ENCODE measurements at regions not wholly inside any gene's neighbourhood (a gene's known extent, or its start where the extent isn't known, plus 50 kb on each side); places are given as distances from the start of the nearest gene placed in this dataset.
A peak's percentile ranks its signal among the peaks of the same experiment; 100 is the strongest.
"Not testable (repeated sequence)": the region's sequence is repeated elsewhere in the genome, so short reads cannot be mapped to it uniquely, and the experiment has no call there.

- not testable (repeated sequence) for H3K9me3 ChIP-seq (ENCODE audit: control insufficient read depth in 2 of 2, low read length in 2 of 2); H3K27ac Mint-ChIP-seq; H3K27me3 Mint-ChIP-seq; H3K36me3 ChIP-seq (ENCODE audit: control insufficient read depth, insufficient read depth, low read length); ATAC-seq (ENCODE audit: low read depth in 2 of 2); H3K27me3 ChIP-seq (ENCODE audit: control insufficient read depth, insufficient read depth, low read length); H3K36me3 Mint-ChIP-seq; H3K4me3 ChIP-seq (ENCODE audit: low read depth, low read length); H3K4me3 Mint-ChIP-seq; H3K9me3 Mint-ChIP-seq; DNase-seq; H3K4me1 ChIP-seq (ENCODE audit: control insufficient read depth, insufficient read depth, low read length, poor library complexity, severe bottlenecking); H3K4me1 Mint-ChIP-seq; H3K27ac ChIP-seq (ENCODE audit: insufficient read depth, low read length, poor library complexity, severe bottlenecking)
Observed at GRCh38 chr21:10100873-10101272, 420.5 kb upstream of the TPTE start.

GRCh38 chr21:10119342-10119741 lies 402.0 kb upstream of the TPTE start:
- H3K9me3 Mint-ChIP-seq; H3K27me3 Mint-ChIP-seq; ATAC-seq (ENCODE audit: low read depth in 2 of 2); H3K4me1 Mint-ChIP-seq; H3K4me3 ChIP-seq (ENCODE audit: low read depth, low read length); H3K36me3 Mint-ChIP-seq; H3K36me3 ChIP-seq (ENCODE audit: control insufficient read depth, insufficient read depth, low read length); H3K4me3 Mint-ChIP-seq; H3K4me1 ChIP-seq (ENCODE audit: control insufficient read depth, insufficient read depth, low read length, poor library complexity, severe bottlenecking); H3K9me3 ChIP-seq (ENCODE audit: control insufficient read depth in 2 of 2, low read length in 2 of 2); H3K27me3 ChIP-seq (ENCODE audit: control insufficient read depth, insufficient read depth, low read length); H3K27ac ChIP-seq (ENCODE audit: insufficient read depth, low read length, poor library complexity, severe bottlenecking); H3K27ac Mint-ChIP-seq; DNase-seq: not testable (repeated sequence)

- H3K4me1 Mint-ChIP-seq; H3K4me1 ChIP-seq (ENCODE audit: control insufficient read depth, insufficient read depth, low read length, poor library complexity, severe bottlenecking); H3K4me3 ChIP-seq (ENCODE audit: low read depth, low read length); H3K27me3 ChIP-seq (ENCODE audit: control insufficient read depth, insufficient read depth, low read length); H3K36me3 Mint-ChIP-seq; DNase-seq; H3K9me3 Mint-ChIP-seq; H3K27ac Mint-ChIP-seq; H3K27ac ChIP-seq (ENCODE audit: insufficient read depth, low read length, poor library complexity, severe bottlenecking); H3K4me3 Mint-ChIP-seq; H3K9me3 ChIP-seq (ENCODE audit: control insufficient read depth in 2 of 2, low read length in 2 of 2); ATAC-seq (ENCODE audit: low read depth in 2 of 2); H3K36me3 ChIP-seq (ENCODE audit: control insufficient read depth, insufficient read depth, low read length); H3K27me3 Mint-ChIP-seq: not testable (repeated sequence)
Observed at GRCh38 chr21:10119746-10120535, 401.4 kb upstream of the TPTE start.

DNA sequence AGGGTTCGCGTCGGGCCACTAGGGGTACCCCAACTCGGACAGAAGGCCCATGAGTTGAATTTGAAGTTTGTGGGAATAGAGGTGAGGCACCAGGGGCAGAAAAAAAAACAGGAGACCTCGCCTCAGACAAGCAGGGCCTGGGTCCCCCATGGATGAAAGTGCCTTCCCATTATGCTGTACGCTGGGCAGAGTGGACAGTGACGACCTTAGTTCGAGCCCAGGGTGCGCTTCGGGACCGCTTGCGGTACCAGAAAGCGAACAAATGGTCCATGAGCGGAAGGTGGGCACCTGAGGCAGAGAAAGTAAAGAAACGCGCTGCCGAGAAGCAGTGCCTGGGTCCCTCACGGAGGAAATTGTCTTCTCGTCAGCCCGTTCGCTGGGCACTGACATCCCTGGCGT lies 400.8 kb upstream of the TPTE start:
- H3K4me1 Mint-ChIP-seq; H3K27me3 ChIP-seq (ENCODE audit: control insufficient read depth, insufficient read depth, low read length); H3K9me3 ChIP-seq (ENCODE audit: control insufficient read depth in 2 of 2, low read length in 2 of 2); H3K36me3 ChIP-seq (ENCODE audit: control insufficient read depth, insufficient read depth, low read length); H3K9me3 Mint-ChIP-seq; H3K27ac ChIP-seq (ENCODE audit: insufficient read depth, low read length, poor library complexity, severe bottlenecking); H3K27me3 Mint-ChIP-seq; ATAC-seq (ENCODE audit: low read depth in 2 of 2); H3K27ac Mint-ChIP-seq; H3K4me3 Mint-ChIP-seq; H3K4me3 ChIP-seq (ENCODE audit: low read depth, low read length); H3K36me3 Mint-ChIP-seq; H3K4me1 ChIP-seq (ENCODE audit: control insufficient read depth, insufficient read depth, low read length, poor library complexity, severe bottlenecking); DNase-seq: not testable (repeated sequence)

- not testable (repeated sequence) for DNase-seq; H3K27me3 Mint-ChIP-seq; H3K9me3 Mint-ChIP-seq; H3K27me3 ChIP-seq (ENCODE audit: control insufficient read depth, insufficient read depth, low read length); H3K27ac ChIP-seq (ENCODE audit: insufficient read depth, low read length, poor library complexity, severe bottlenecking); ATAC-seq (ENCODE audit: low read depth in 2 of 2); H3K4me1 Mint-ChIP-seq; H3K36me3 Mint-ChIP-seq; H3K27ac Mint-ChIP-seq; H3K9me3 ChIP-seq (ENCODE audit: control insufficient read depth in 2 of 2, low read length in 2 of 2); H3K36me3 ChIP-seq (ENCODE audit: control insufficient read depth, insufficient read depth, low read length); H3K4me3 ChIP-seq (ENCODE audit: low read depth, low read length); H3K4me3 Mint-ChIP-seq; H3K4me1 ChIP-seq (ENCODE audit: control insufficient read depth, insufficient read depth, low read length, poor library complexity, severe bottlenecking)
Observed at GRCh38 chr21:10120965-10121550, 400.3 kb upstream of the TPTE start.

- ATAC-seq (ENCODE audit: low read depth in 2 of 2); H3K27me3 Mint-ChIP-seq; H3K4me1 Mint-ChIP-seq; H3K4me3 Mint-ChIP-seq; H3K36me3 Mint-ChIP-seq; H3K4me3 ChIP-seq (ENCODE audit: low read depth, low read length); H3K4me1 ChIP-seq (ENCODE audit: control insufficient read depth, insufficient read depth, low read length, poor library complexity, severe bottlenecking); H3K9me3 ChIP-seq (ENCODE audit: control insufficient read depth in 2 of 2, low read length in 2 of 2); H3K27ac ChIP-seq (ENCODE audit: insufficient read depth, low read length, poor library complexity, severe bottlenecking); H3K36me3 ChIP-seq (ENCODE audit: control insufficient read depth, insufficient read depth, low read length); H3K27ac Mint-ChIP-seq; DNase-seq; H3K27me3 ChIP-seq (ENCODE audit: control insufficient read depth, insufficient read depth, low read length); H3K9me3 Mint-ChIP-seq: not testable (repeated sequence)
Observed at GRCh38 chr21:10121816-10122455, 399.4 kb upstream of the TPTE start.

- not testable (repeated sequence) for H3K4me1 ChIP-seq (ENCODE audit: control insufficient read depth, insufficient read depth, low read length, poor library complexity, severe bottlenecking); H3K27ac Mint-ChIP-seq; H3K4me3 Mint-ChIP-seq; H3K9me3 Mint-ChIP-seq; H3K4me3 ChIP-seq (ENCODE audit: low read depth, low read length); ATAC-seq (ENCODE audit: low read depth in 2 of 2); H3K27me3 ChIP-seq (ENCODE audit: control insufficient read depth, insufficient read depth, low read length); H3K36me3 Mint-ChIP-seq; H3K27ac ChIP-seq (ENCODE audit: insufficient read depth, low read length, poor library complexity, severe bottlenecking); H3K36me3 ChIP-seq (ENCODE audit: control insufficient read depth, insufficient read depth, low read length); H3K9me3 ChIP-seq (ENCODE audit: control insufficient read depth in 2 of 2, low read length in 2 of 2); H3K27me3 Mint-ChIP-seq; H3K4me1 Mint-ChIP-seq
- peak in 1 of 3 donors; percentile 18 for DNase-seq
Observed at GRCh38 chr21:10122801-10123507, 398.4 kb upstream of the TPTE start.
